Tibial nerve (tissue), 4 donors: ENCODE measurements at regions not wholly inside any gene's neighbourhood (a gene's known extent, or its start where the extent isn't known, plus 50 kb on each side); places are given as distances from the start of the nearest gene placed in this dataset.

ENCODE experiments used
- CTCF ChIP-seq, 5 experiments: fragments of 200-600 bp in 3 of 5; fragments of 450-650 bp in 2 of 5; sonication (generic) in 3 of 5; IDR thresholded peaks; one replicate each; pipeline ENCODE4 v1.5.1; 2016 to 2019; ENCODE audit warnings: antibody characterized with exemption in 5 of 5, mild to moderate bottlenecking in 3 of 5, moderate library complexity in 2 of 5
- EP300 ChIP-seq, 2 donors: sonication (generic); formaldehyde crosslinking; IDR thresholded peaks; one replicate each; pipeline ENCODE4 v1.6.1; 2017; ENCODE audit warnings: antibody characterized with exemption in 2 of 2, mild to moderate bottlenecking in 1 of 2
- POLR2A ChIP-seq, 2 donors: fragments of 450-650 bp; IDR thresholded peaks; one replicate each; pipeline ENCODE4 v1.6.1; 2017; ENCODE audit warnings: antibody characterized with exemption in 2 of 2, mild to moderate bottlenecking in 2 of 2, moderate library complexity in 2 of 2

GRCh38 chr10:76695069-76695468 is 942.5 kb downstream of the KCNMA1 start:
- TF ChIP-seq EP300 (IDR thresholded peaks at IDR 0.05) = no peak
- no peak for TF ChIP-seq CTCF (IDR thresholded peaks at IDR 0.05)
- TF ChIP-seq POLR2A (IDR thresholded peaks at IDR 0.05) = no peak
